ENCODE measurements at regions not wholly inside any gene's neighbourhood (a gene's known extent, or its start where the extent isn't known, plus 50 kb on each side); places are given as distances from the start of the nearest gene placed in this dataset.
"Not testable (repeated sequence)": the region's sequence is repeated elsewhere in the genome, so short reads cannot be mapped to it uniquely, and the experiment has no call there.

GRCh38 chr9:124120272-124120671 lies 108.7 kb downstream of the LHX2 start:
- POLR2A ChIA-PET, result no interaction called here
- DNase-seq (ENCODE audit: low read depth, low spot score), result no peak
- CTCF ChIA-PET, result interaction anchor here (1.3 kb wide), 1 partner anchor 201 kb away, joined by 3 read pairs; no protein-coding TSS in a partner anchor
- peaks cover 14% of the 10 kb centered on the region for H3K27me3 ChIP-seq (ENCODE audit: control insufficient read depth, insufficient read depth, low read length)
- H3K27ac ChIP-seq (ENCODE audit: low read depth, low read length), result no peak overlapping the region
- H3K9me3 ChIP-seq (ENCODE audit: control insufficient read depth, insufficient read depth, low read length), result peaks cover 5% of the 10 kb centered on the region; the same call in 1 of the 2 replicates
- H3K4me3 ChIP-seq (ENCODE audit: low read depth, low read length), result no peak overlapping the region
- no peak for TF ChIP-seq CTCF (IDR thresholded peaks at IDR 0.05; ENCODE audit: low read depth, low read length)

- TF ChIP-seq CTCF (IDR thresholded peaks at IDR 0.05; ENCODE audit: low read depth, low read length), result no peak
- DNase-seq (ENCODE audit: low read depth, low spot score), result no peak
- H3K27me3 ChIP-seq (ENCODE audit: control insufficient read depth, insufficient read depth, low read length), result peaks cover 21% of the 10 kb centered on the region
- no peak overlapping the region for H3K4me3 ChIP-seq (ENCODE audit: low read depth, low read length)
- peaks cover 5% of the 10 kb centered on the region; the same call in 1 of the 2 replicates for H3K9me3 ChIP-seq (ENCODE audit: control insufficient read depth, insufficient read depth, low read length)
- no peak overlapping the region for H3K27ac ChIP-seq (ENCODE audit: low read depth, low read length)
- ChIA-PET CTCF (interaction anchor here (0.6 to 0.8 kb wide), 2 partner anchors 68 to 270 kb away, joined by 5 to 8 read pairs; no protein-coding TSS in a partner anchor), POLR2A (interaction anchor here (0.7 kb wide), 1 partner anchor 110 kb away, joined by 3 read pairs; no protein-coding TSS in a partner anchor)
These were observed 110.2 kb downstream of the LHX2 start for GRCh38 chr9:124121725-124122124.

GRCh38 chr9:124122321-124122720 lies 110.8 kb downstream of the LHX2 start:
- ChIA-PET POLR2A (interaction anchor here (0.7 kb wide), 1 partner anchor 110 kb away, joined by 3 read pairs; no protein-coding TSS in a partner anchor), CTCF (interaction anchor here (0.6 to 0.8 kb wide), 2 partner anchors 68 to 235 kb away, joined by 3 to 5 read pairs; no protein-coding TSS in a partner anchor)
- DNase-seq (ENCODE audit: low read depth, low spot score), result no peak
- H3K27me3 ChIP-seq (ENCODE audit: control insufficient read depth, insufficient read depth, low read length), result peaks cover 21% of the 10 kb centered on the region
- H3K4me3 ChIP-seq (ENCODE audit: low read depth, low read length), result no peak overlapping the region
- H3K9me3 ChIP-seq (ENCODE audit: control insufficient read depth, insufficient read depth, low read length), result peaks cover 3% of the 10 kb centered on the region; the same call in 1 of the 2 replicates
- no peak for TF ChIP-seq CTCF (IDR thresholded peaks at IDR 0.05; ENCODE audit: low read depth, low read length)
- no peak overlapping the region for H3K27ac ChIP-seq (ENCODE audit: low read depth, low read length)

GRCh38 chr9:124122813-124123462 lies 111.4 kb downstream of the LHX2 start:
- POLR2A ChIA-PET, result no interaction called here
- no peak overlapping the region for H3K4me3 ChIP-seq (ENCODE audit: low read depth, low read length)
- no peak overlapping the region for H3K27ac ChIP-seq (ENCODE audit: low read depth, low read length)
- peaks cover 21% of the 10 kb centered on the region for H3K27me3 ChIP-seq (ENCODE audit: control insufficient read depth, insufficient read depth, low read length)
- TF ChIP-seq CTCF (IDR thresholded peaks at IDR 0.05; ENCODE audit: low read depth, low read length), result peak; percentile 59
- CTCF ChIA-PET, result interaction anchor here (0.8 kb wide), 1 partner anchor 235 kb away, joined by 3 read pairs; no protein-coding TSS in a partner anchor
- peaks cover 3% of the 10 kb centered on the region; the same call in 1 of the 2 replicates for H3K9me3 ChIP-seq (ENCODE audit: control insufficient read depth, insufficient read depth, low read length)
- DNase-seq (ENCODE audit: low read depth, low spot score), result no peak

- POLR2A ChIA-PET, result interaction anchor here (0.7 kb wide), 1 partner anchor 22 kb away, joined by 3 read pairs; no protein-coding TSS in a partner anchor
- DNase-seq (ENCODE audit: low read depth, low spot score); H3K4me3 ChIP-seq (ENCODE audit: low read depth, low read length); H3K27ac ChIP-seq (ENCODE audit: low read depth, low read length); CTCF ChIA-PET; H3K9me3 ChIP-seq (ENCODE audit: control insufficient read depth, insufficient read depth, low read length): not testable (repeated sequence)
- H3K27me3 ChIP-seq (ENCODE audit: control insufficient read depth, insufficient read depth, low read length), result peaks cover 15% of the 10 kb centered on the region
These were observed 112.1 kb downstream of the LHX2 start for GRCh38 chr9:124123621-124124020.

All from AG04450 (cell line).